ENCODE measurements at regions not wholly inside any gene's neighbourhood (a gene's known extent, or its start where the extent isn't known, plus 50 kb on each side); places are given as distances from the start of the nearest gene placed in this dataset.

- H3K9ac ChIP-seq (ENCODE audit: low read depth in 1 of 2, low read length in 2 of 2), result no peak overlapping the region
- TF ChIP-seq TAF1 (conservative IDR thresholded peaks at IDR 0.05) (no peak), EGR1 (IDR thresholded peaks at IDR 0.05; ENCODE audit: low read depth in 2 of 2) (no peak), YY1 (IDR thresholded peaks at IDR 0.05) (no peak), RAD21 (IDR thresholded peaks at IDR 0.05) (no peak)
- H3K9me3 ChIP-seq (ENCODE audit: control insufficient read depth in 4 of 4, low read length in 3 of 4), result no peaks in the 10 kb centered on the region
Observed at GRCh38 chr3:156763931-156764720, 62.0 kb upstream of the LEKR1 start.

GRCh38 chr3:156764751-156765150, 61.4 kb upstream of the LEKR1 start:
- no peak for TF ChIP-seq NR2F2 (IDR thresholded peaks at IDR 0.05)
- TF ChIP-seq FOXA1 (IDR thresholded peaks at IDR 0.05), result no peak
- TF ChIP-seq TAF1 (conservative IDR thresholded peaks at IDR 0.05), result no peak
- TF ChIP-seq, protein P1, sequence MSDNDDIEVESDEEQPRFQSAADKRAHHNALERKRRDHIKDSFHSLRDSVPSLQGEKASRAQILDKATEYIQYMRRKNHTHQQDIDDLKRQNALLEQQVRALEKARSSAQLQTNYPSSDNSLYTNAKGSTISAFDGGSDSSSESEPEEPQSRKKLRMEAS (IDR thresholded peaks at IDR 0.05), result no peak
- TF ChIP-seq ATF3 (IDR thresholded peaks at IDR 0.05), result no peak
- whole genome bisulfite sequencing, result 89% methylated on average over 1 of the region's 1 CpG

More at GRCh38 chr3:156763931-156764720, 62.0 kb upstream of the LEKR1 start:
- WGBS, result 94% methylated on average over 12 of the region's 12 CpGs
- Histone ChIP-seq H3K4me1 (ENCODE audit: control insufficient read depth in 4 of 4, insufficient read depth in 4 of 4, low read length in 3 of 4) (no peaks in the 10 kb centered on the region), H3K27ac (ENCODE audit: low read depth in 1 of 2, low read length in 2 of 2) (no peak overlapping the region), H3K4me3 (ENCODE audit: low read depth in 1 of 3, low read length in 3 of 3) (no peak overlapping the region), H3K36me3 (ENCODE audit: control insufficient read depth in 4 of 4, insufficient read depth in 3 of 4, low read depth in 1 of 4, low read length in 3 of 4) (no peaks in the 10 kb centered on the region), H3K27me3 (ENCODE audit: control insufficient read depth in 4 of 4, insufficient read depth in 4 of 4, low read length in 3 of 4) (no peaks in the 10 kb centered on the region)
- no peak for DNase-seq (ENCODE audit: low spot score)

GRCh38 chr3:156768390-156768789, 57.8 kb upstream of the LEKR1 start:
- DNase-seq (ENCODE audit: low spot score), result no peak
- Histone ChIP-seq H3K36me3 (ENCODE audit: control insufficient read depth in 4 of 4, insufficient read depth in 3 of 4, low read depth in 1 of 4, low read length in 3 of 4) (no peaks in the 10 kb centered on the region), H3K4me1 (ENCODE audit: control insufficient read depth in 4 of 4, insufficient read depth in 4 of 4, low read length in 3 of 4) (no peaks in the 10 kb centered on the region), H3K9me3 (ENCODE audit: control insufficient read depth in 4 of 4, low read length in 3 of 4) (no peaks in the 10 kb centered on the region), H3K4me3 (ENCODE audit: low read depth in 1 of 3, low read length in 3 of 3) (no peak overlapping the region), H3K27me3 (ENCODE audit: control insufficient read depth in 4 of 4, insufficient read depth in 4 of 4, low read length in 3 of 4) (no peaks in the 10 kb centered on the region), H3K9ac (ENCODE audit: low read depth in 1 of 2, low read length in 2 of 2) (no peak overlapping the region), H3K27ac (ENCODE audit: low read depth in 1 of 2, low read length in 2 of 2) (no peak overlapping the region)
- TF ChIP-seq ZBTB33 (IDR thresholded peaks at IDR 0.05) (no peak), HNF4G (IDR thresholded peaks at IDR 0.05) (no peak), HNF4A (conservative IDR thresholded peaks at IDR 0.05) (no peak), JUND (IDR thresholded peaks at IDR 0.05) (no peak), GABPA (IDR thresholded peaks at IDR 0.05 in 1 of 2, conservative IDR thresholded peaks at IDR 0.05 in 1 of 2) (no peak), TAF1 (conservative IDR thresholded peaks at IDR 0.05) (no peak), FOXA2 (IDR thresholded peaks at IDR 0.05) (no peak), FOXA1 (IDR thresholded peaks at IDR 0.05) (no peak), NR2F2 (IDR thresholded peaks at IDR 0.05) (no peak)
- WGBS, result 97% methylated on average over 3 of the region's 3 CpGs

More at GRCh38 chr3:156764751-156765150, 61.4 kb upstream of the LEKR1 start:
- no peak for DNase-seq (ENCODE audit: low spot score)
- Histone ChIP-seq H3K27me3 (ENCODE audit: control insufficient read depth in 4 of 4, insufficient read depth in 4 of 4, low read length in 3 of 4) (no peaks in the 10 kb centered on the region), H3K36me3 (ENCODE audit: control insufficient read depth in 4 of 4, insufficient read depth in 3 of 4, low read depth in 1 of 4, low read length in 3 of 4) (no peaks in the 10 kb centered on the region), H3K4me3 (ENCODE audit: low read depth in 1 of 3, low read length in 3 of 3) (no peak overlapping the region), H3K4me1 (ENCODE audit: control insufficient read depth in 4 of 4, insufficient read depth in 4 of 4, low read length in 3 of 4) (no peaks in the 10 kb centered on the region), H3K9ac (ENCODE audit: low read depth in 1 of 2, low read length in 2 of 2) (no peak overlapping the region), H3K27ac (ENCODE audit: low read depth in 1 of 2, low read length in 2 of 2) (no peak overlapping the region), H3K9me3 (ENCODE audit: control insufficient read depth in 4 of 4, low read length in 3 of 4) (no peaks in the 10 kb centered on the region)

Data from liver (tissue), 7 donors.